Pancreas (tissue), 10 donors: ENCODE measurements at regions not wholly inside any gene's neighbourhood (a gene's known extent, or its start where the extent isn't known, plus 50 kb on each side); places are given as distances from the start of the nearest gene placed in this dataset.

ENCODE experiments used
- ATAC-seq, 4 donors: fragments of 200-7000 bp; cut with Tn5 transposase; one replicate each; pipeline versions ENCODE4 v1.8.0 to v1.9.1; 2020; ENCODE audit warnings: mild to moderate bottlenecking in 4 of 4, moderate library complexity in 4 of 4
- DNase-seq, 6 donors: peaks; one replicate each; pipeline ENCODE4 v3.0.0-alpha.2; 2020
- FAIRE-seq: peaks from 2 replicates; lab custom pipeline; 2012; peaks lifted over from hg19 to GRCh38; lab: Jason Lieb, UNC
- H3K27ac ChIP-seq, 4 donors: fragments of 200-600 bp; sonication (generic); 1 replicate in 3 of 4; 2 replicates in 1 of 4; pipeline versions ENCODE4 v1.5.0 to v1.8.0; 2020
- H3K27me3 ChIP-seq, 4 donors: fragments of 200-600 bp; one replicate each; pipeline ENCODE4 v1.8.0; 2021
- H3K36me3 ChIP-seq, 3 donors: fragments of 200-600 bp; sonication (generic) in 1 of 3; one replicate each; pipeline versions ENCODE4 v1.5.0 to v1.8.0; 2020 to 2021
- H3K4me1 ChIP-seq, 3 donors: fragments of 200-600 bp; one replicate each; pipeline ENCODE4 v1.8.0; 2021
- H3K4me3 ChIP-seq, 4 donors: fragments of 200-600 bp; sonication (generic) in 2 of 4; one replicate each; pipeline versions ENCODE4 v1.5.0 to v1.8.0; 2020 to 2021
- H3K9me3 ChIP-seq, 4 donors: fragments of 200-600 bp; one replicate each; pipeline ENCODE4 v1.8.0; 2021
- WGBS, 2 donors: extraction: QIAGEN DNeasy Blood & Tissue Kit; methylation state at CpG; one replicate each; pipeline ENCODE4 v1.1.7; 2013; 5-methylcytosine and 5-hydroxymethylcytosine counted together
- intact Hi-C, 3 donors: fragments of 100-400 bp; cut with DNase I; formaldehyde crosslinking; loops; one replicate each; pipeline versions ENCODE4 v1.11.1 to v1.14.2; 2022
- TF ChIP-seq, protein P1 (sequence below), 4 donors: fragments of 200-600 bp; sonication (generic) in 3 of 4; IDR thresholded peaks; one replicate each; pipeline versions ENCODE4 v1.5.0 to v1.8.0; 2021; ENCODE audit warnings: antibody characterized with exemption in 4 of 4
- donor health status: healthy with polysubstance abuse.
- donor health status: DM: no; HTN: no; CAD: no; lungs with moderate emphysema.
- donor health status: DM: no; HTN: no; CAD: no.
- donor health status: control.
- donor health status: control.
- donor health status: Bipolar disorder and iron deficiency.
- donor health status: DM: yes; HTN: yes; CAD: no.
- donor health status: DM: no; HTN: no; CAD: no.
- donor health status: DM: no; HTN: no; CAD: no.
- donor health status: DM: yes; HTN: yes; CAD: no.

DNA sequence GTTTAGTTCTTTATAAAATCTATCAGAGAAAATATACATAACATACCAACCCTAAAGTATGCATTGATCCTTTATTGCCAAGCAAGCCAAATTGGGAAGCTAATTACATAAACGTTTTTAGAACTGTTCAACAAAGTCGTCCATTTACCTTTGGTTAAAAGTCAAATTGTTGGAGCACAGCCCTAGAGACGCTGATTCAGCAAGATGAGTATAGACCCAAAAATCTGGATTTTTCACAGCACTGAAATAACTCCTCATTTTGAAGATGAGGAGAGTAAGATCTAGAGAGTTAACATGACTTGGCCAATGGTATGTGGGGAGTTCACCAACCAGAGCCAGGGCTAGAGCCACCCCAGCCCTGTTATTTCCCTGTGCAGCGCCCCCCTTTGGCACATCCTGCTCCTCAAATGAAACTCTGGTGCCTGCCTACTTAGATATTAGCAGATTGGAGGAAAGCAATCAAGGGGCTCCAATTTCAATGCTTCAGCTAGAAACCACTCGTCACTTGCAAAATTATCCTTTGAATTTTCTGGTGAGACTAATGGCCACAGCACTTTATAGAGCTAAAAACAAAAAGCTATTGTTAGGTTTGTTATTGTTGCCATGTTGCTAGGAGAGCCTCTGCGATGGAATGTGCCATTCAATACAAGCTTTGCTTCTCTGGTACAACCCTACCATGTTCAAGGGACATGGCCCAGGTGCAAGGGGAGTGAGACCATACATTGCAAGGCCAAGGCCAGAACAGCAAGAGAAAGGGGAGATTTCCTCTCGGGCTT lies 132.6 kb upstream of the ZEB1 start:
- intact Hi-C loops, result no loop called here
- H3K27ac ChIP-seq, result no peak overlapping the region
- H3K9me3 ChIP-seq, result no peaks in the 10 kb centered on the region
- TF ChIP-seq, protein P1, sequence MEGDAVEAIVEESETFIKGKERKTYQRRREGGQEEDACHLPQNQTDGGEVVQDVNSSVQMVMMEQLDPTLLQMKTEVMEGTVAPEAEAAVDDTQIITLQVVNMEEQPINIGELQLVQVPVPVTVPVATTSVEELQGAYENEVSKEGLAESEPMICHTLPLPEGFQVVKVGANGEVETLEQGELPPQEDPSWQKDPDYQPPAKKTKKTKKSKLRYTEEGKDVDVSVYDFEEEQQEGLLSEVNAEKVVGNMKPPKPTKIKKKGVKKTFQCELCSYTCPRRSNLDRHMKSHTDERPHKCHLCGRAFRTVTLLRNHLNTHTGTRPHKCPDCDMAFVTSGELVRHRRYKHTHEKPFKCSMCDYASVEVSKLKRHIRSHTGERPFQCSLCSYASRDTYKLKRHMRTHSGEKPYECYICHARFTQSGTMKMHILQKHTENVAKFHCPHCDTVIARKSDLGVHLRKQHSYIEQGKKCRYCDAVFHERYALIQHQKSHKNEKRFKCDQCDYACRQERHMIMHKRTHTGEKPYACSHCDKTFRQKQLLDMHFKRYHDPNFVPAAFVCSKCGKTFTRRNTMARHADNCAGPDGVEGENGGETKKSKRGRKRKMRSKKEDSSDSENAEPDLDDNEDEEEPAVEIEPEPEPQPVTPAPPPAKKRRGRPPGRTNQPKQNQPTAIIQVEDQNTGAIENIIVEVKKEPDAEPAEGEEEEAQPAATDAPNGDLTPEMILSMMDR (IDR thresholded peaks at IDR 0.05), result no peak
- H3K4me3 ChIP-seq, result no peak overlapping the region
- no peaks in the 10 kb centered on the region for H3K27me3 ChIP-seq
- no peaks in the 10 kb centered on the region for H3K4me1 ChIP-seq
- peak in 2 of 4 donors; percentile 59 to 74 for ATAC-seq
- 38 to 44% methylated on average over 7 of the region's 7 CpGs for WGBS, 2 donors
- DNase-seq, result no peak
- no peak for FAIRE-seq
- no peaks in the 10 kb centered on the region for H3K36me3 ChIP-seq

DNA sequence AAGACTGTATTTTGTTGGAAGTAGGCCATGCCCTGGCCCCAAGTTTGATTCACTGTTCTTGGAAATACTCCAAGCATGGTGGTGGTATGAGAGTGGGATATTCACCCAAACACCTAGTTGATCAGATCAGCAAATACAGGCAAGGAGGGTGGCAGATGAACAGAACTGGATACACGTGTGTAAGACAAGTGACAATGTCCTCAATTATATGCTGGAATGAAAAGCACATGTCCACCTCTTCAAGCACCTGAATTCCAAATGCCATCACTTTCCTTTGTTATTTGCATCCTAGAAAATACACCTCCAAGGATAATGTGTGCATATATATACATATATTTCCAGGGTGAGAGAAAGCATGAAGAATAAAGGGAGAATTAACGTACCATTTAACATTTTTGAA lies 131.8 kb upstream of the ZEB1 start:
- 82 to 89% methylated on average over 2 of the region's 2 CpGs for WGBS, 2 donors
- Histone ChIP-seq H3K36me3 (no peaks in the 10 kb centered on the region), H3K4me3 (no peak overlapping the region), H3K4me1 (no peaks in the 10 kb centered on the region), H3K27me3 (no peaks in the 10 kb centered on the region), H3K9me3 (no peaks in the 10 kb centered on the region), H3K27ac (no peak overlapping the region)
- DNase-seq (no peak), FAIRE-seq (no peak), ATAC-seq (no peak)
- TF ChIP-seq, protein P1 (IDR thresholded peaks at IDR 0.05), result no peak
- intact Hi-C loops, result no loop called here

DNA sequence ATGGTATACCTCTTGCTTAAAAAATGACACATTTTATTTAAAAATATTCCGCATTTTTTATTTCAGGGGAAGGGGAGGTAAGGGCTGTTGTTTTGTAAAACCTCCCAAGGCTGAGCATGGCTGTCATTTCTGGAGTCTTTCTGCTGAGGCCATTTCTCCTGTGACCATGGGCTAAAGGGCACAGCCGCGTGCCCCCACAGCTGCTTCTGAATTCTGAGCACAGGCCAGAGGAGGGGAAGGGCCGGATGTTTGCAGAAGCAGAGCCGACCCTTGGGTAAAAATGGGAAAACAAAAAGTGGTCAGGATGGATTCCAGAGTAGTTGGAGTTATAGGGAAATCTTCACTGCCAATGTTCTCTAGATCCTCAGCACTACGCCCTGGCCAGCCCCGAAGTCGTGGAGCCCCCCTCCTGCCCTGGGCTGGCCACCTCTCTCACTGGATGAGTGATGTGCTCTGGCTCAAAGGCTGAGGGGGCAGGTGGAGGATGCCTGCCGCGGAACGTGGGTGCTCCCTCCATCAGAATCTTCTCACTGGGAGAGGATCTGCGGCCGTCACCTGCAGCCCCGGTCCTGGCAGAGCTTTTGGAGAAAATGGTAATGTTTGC lies 131.3 kb upstream of the ZEB1 start:
- no peaks in the 10 kb centered on the region for H3K4me1 ChIP-seq
- intact Hi-C loops, result no loop called here
- no peak for DNase-seq

DNA sequence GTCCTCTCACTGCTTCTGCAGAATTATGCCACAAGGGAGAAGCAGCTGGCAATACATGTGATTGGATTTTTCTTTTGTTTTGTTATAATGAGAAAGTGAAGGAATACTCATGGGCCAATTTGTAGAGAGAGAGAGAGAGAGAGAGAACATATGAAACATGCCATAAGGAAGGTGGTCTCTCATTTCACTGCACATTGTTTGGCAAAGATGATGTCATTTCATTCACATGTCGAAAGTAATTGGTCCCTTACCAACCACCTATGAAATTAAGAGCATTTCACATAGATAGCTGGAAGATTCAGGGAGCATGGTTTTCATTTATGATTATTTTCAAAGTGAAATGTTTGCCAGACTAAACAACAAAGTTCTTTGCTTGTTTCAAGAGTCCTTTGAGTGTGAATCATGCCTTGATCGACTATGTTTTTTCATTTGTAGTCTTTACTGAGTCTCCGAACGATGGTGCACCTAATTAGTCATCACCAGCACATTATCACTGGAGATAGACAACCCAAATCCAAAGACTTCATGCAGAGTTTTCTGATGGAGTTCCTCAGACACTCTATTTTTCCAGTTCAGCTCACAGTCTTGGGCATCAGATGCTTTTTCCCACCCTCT lies 130.1 kb upstream of the ZEB1 start:
- intact Hi-C loops, result no loop called here
- no peak for FAIRE-seq
- ATAC-seq, result no peak

More for the DNA sequence above, 131.3 kb upstream of the ZEB1 start:
- H3K27me3 ChIP-seq, result no peaks in the 10 kb centered on the region
- TF ChIP-seq, protein P1 (IDR thresholded peaks at IDR 0.05), result no peak
- H3K36me3 ChIP-seq, result no peaks in the 10 kb centered on the region
- ATAC-seq, result no peak
- no peak overlapping the region for H3K27ac ChIP-seq
- no peak for FAIRE-seq
- WGBS, 2 donors, result 74 to 83% methylated on average over 14 of the region's 14 CpGs
- H3K9me3 ChIP-seq, result no peaks in the 10 kb centered on the region
- no peak overlapping the region for H3K4me3 ChIP-seq

More for the DNA sequence above, 130.1 kb upstream of the ZEB1 start:
- H3K36me3 ChIP-seq, result no peaks in the 10 kb centered on the region
- no peak overlapping the region for H3K27ac ChIP-seq
- no peak overlapping the region for H3K4me3 ChIP-seq
- DNase-seq, result no peak
- no peaks in the 10 kb centered on the region for H3K4me1 ChIP-seq
- WGBS, 2 donors, result 72 to 83% methylated on average over 4 of the region's 4 CpGs
- TF ChIP-seq, protein P1 (IDR thresholded peaks at IDR 0.05), result no peak
- no peaks in the 10 kb centered on the region for H3K27me3 ChIP-seq
- H3K9me3 ChIP-seq, result no peaks in the 10 kb centered on the region
